ENCODE measurements at regions not wholly inside any gene's neighbourhood (a gene's known extent, or its start where the extent isn't known, plus 50 kb on each side); places are given as distances from the start of the nearest gene placed in this dataset.

DNA sequence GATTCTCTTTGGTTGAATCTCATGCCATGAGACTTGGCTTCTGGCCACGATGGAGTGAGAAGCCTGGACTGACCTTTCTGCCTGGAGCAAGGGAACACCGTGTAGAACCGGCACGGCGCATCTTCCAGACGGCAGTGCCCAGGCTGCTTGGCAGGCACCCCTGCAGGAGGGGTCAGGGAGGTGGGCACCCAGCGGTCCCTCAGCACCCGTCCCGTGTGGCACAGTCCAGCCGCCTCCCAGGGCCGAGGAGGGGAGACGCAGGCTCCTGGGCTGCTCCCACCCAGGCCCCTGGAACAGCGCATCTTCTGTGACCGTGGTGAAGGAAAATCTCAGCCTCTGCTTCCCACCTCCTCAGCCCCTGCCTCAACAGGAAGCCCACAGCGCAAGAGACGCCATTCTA, 95.7 kb downstream of the CMPK2 start:
- H3K4me1 ChIP-seq: peaks cover 0 to 9% of the 10 kb centered on the region in 2 donors
- no peaks in the 10 kb centered on the region for H3K36me3 ChIP-seq
- no peak overlapping the region for H3K27ac ChIP-seq
- DNase-seq (ENCODE audit: low spot score): no peak
- H3K9me3 ChIP-seq: no peaks in the 10 kb centered on the region
- TF ChIP-seq, protein P1, sequence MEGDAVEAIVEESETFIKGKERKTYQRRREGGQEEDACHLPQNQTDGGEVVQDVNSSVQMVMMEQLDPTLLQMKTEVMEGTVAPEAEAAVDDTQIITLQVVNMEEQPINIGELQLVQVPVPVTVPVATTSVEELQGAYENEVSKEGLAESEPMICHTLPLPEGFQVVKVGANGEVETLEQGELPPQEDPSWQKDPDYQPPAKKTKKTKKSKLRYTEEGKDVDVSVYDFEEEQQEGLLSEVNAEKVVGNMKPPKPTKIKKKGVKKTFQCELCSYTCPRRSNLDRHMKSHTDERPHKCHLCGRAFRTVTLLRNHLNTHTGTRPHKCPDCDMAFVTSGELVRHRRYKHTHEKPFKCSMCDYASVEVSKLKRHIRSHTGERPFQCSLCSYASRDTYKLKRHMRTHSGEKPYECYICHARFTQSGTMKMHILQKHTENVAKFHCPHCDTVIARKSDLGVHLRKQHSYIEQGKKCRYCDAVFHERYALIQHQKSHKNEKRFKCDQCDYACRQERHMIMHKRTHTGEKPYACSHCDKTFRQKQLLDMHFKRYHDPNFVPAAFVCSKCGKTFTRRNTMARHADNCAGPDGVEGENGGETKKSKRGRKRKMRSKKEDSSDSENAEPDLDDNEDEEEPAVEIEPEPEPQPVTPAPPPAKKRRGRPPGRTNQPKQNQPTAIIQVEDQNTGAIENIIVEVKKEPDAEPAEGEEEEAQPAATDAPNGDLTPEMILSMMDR (IDR thresholded peaks at IDR 0.05): no peak
- no peak overlapping the region for H3K4me3 ChIP-seq
- no peaks in the 10 kb centered on the region for H3K27me3 ChIP-seq

GRCh38 chr2:6771634-6772611, 93.8 kb downstream of the CMPK2 start:
- H3K4me1 ChIP-seq: peaks cover 0 to 9% of the 10 kb centered on the region in 2 donors
- no peaks in the 10 kb centered on the region for H3K36me3 ChIP-seq
- no peak overlapping the region for H3K4me3 ChIP-seq
- no peak for DNase-seq (ENCODE audit: low spot score)
- no peaks in the 10 kb centered on the region for H3K9me3 ChIP-seq
- no peak overlapping the region for H3K27ac ChIP-seq
- TF ChIP-seq, protein P1 (IDR thresholded peaks at IDR 0.05): no peak
- H3K27me3 ChIP-seq: no peaks in the 10 kb centered on the region

- TF ChIP-seq, protein P1 (IDR thresholded peaks at IDR 0.05): peak; percentile 84 to 97
- H3K9me3 ChIP-seq: no peaks in the 10 kb centered on the region
- no peaks in the 10 kb centered on the region for H3K27me3 ChIP-seq
- no peak for DNase-seq (ENCODE audit: low spot score)
- no peaks in the 10 kb centered on the region for H3K36me3 ChIP-seq
- H3K4me3 ChIP-seq: no peak overlapping the region
- H3K4me1 ChIP-seq: peaks cover 0 to 9% of the 10 kb centered on the region in 2 donors
- H3K27ac ChIP-seq: no peak overlapping the region
Observed at GRCh38 chr2:6773007-6773693, 92.6 kb downstream of the CMPK2 start.

- no peak for DNase-seq (ENCODE audit: low spot score)
- TF ChIP-seq, protein P1 (IDR thresholded peaks at IDR 0.05): no peak
- H3K4me3 ChIP-seq: no peak overlapping the region
- no peaks in the 10 kb centered on the region for H3K36me3 ChIP-seq
- H3K4me1 ChIP-seq: peaks cover 0 to 9% of the 10 kb centered on the region in 2 donors
- no peaks in the 10 kb centered on the region for H3K27me3 ChIP-seq
- no peak overlapping the region for H3K27ac ChIP-seq
- H3K9me3 ChIP-seq: no peaks in the 10 kb centered on the region
Observed at GRCh38 chr2:6773694-6774044, 92.0 kb downstream of the CMPK2 start.

DNA sequence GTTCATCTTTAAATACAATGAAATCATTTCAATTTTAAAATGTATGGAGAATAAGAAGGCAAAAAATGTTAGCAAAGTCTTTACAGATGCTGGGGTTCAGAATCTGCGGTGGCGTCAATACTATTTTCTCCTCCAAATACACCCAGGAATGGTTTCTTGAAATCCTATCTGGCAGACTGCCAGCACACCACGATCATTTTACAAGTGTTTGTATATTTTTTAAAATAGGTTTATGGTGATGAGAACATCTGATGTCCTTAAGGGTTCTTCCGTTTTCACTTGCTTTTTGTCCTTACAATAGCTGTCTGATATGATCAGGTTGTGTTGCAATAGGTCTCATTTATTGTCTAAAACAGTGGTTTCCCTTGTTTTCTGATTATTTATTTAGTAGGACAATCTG, 89.6 kb downstream of the CMPK2 start:
- DNase-seq (ENCODE audit: low spot score): no peak
- TF ChIP-seq, protein P1 (IDR thresholded peaks at IDR 0.05): no peak
- H3K4me1 ChIP-seq: peaks cover 0 to 16% of the 10 kb centered on the region in 2 donors
- H3K4me3 ChIP-seq: no peak overlapping the region
- no peaks in the 10 kb centered on the region for H3K27me3 ChIP-seq
- no peak overlapping the region for H3K27ac ChIP-seq
- H3K36me3 ChIP-seq: no peaks in the 10 kb centered on the region
- H3K9me3 ChIP-seq: no peaks in the 10 kb centered on the region

All from right atrium auricular region (tissue), 2 donors.